NCI-H774 (cell line): ENCODE measurements at regions not wholly inside any gene's neighbourhood (a gene's known extent, or its start where the extent isn't known, plus 50 kb on each side); places are given as distances from the start of the nearest gene placed in this dataset.

Experiments used
- DNase-seq: peaks from one replicate; lab custom pipeline; 2025; lab: John Stamatoyannopoulos, UW

DNA sequence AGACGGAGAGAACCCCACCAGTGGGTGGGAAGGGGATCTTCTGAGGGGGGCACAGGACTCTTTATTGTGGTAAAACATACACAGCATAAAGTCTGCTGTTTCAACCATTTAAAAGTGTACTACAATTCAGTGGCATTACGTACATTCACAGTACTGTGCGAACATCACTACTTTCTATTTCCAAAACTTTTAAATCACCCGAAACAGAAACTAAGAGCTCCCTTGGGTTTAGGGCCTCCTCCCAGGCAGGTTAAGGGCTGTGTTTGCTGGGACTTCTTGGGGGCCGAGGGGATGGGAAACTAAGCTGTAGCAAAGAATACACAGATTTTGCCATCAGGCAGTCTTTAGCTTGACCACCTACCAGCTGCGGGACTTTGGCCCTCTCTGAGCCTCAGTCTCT is 242.0 kb downstream of the HAUS1 start:
- no peak for DNase-seq

DNA sequence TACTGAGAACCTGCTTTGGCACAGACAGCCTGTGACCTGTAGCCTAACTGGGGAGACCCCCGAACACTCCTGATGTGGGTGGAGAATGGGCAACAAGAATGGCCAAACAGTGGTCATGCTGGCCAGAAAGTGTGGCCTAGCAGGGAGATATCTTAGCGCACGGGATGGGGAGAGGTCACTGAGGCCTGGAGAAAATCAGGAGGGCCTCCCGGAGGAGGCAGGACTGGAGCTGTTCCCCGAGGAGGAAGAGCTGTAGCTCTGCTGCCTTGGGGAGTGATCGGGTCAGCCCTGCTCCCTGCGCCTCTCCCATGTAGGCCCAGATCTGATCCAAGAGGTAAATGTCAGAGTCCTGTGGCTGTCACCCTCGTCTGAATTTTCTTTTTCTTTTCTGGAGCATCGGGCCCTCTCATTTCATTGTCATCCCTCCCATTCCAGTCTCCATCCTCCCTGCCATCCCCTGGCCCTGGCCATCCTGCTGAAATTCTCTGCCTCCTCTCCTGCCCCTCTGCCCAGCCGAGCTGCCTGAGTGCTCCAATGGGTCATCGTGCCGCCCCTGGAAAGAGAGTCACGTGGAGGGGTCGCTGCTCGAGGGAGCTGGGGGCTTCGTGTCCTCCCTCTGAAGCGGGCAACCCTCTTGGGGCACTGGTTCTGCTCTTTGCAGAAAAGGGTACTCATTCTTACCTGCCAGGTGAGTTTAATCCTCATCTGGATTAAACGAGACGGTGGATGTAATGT is 242.9 kb downstream of the HAUS1 start:
- no peak for DNase-seq

- DNase-seq = no peak
Measured at GRCh38 chr18:46350598-46351159, 246.5 kb downstream of the HAUS1 start.

GRCh38 chr18:46352520-46353250 is 248.5 kb downstream of the HAUS1 start:
- DNase-seq = no peak

- DNase-seq = no peak
Measured at GRCh38 chr18:46353460-46353859, 249.3 kb downstream of the HAUS1 start.

DNA sequence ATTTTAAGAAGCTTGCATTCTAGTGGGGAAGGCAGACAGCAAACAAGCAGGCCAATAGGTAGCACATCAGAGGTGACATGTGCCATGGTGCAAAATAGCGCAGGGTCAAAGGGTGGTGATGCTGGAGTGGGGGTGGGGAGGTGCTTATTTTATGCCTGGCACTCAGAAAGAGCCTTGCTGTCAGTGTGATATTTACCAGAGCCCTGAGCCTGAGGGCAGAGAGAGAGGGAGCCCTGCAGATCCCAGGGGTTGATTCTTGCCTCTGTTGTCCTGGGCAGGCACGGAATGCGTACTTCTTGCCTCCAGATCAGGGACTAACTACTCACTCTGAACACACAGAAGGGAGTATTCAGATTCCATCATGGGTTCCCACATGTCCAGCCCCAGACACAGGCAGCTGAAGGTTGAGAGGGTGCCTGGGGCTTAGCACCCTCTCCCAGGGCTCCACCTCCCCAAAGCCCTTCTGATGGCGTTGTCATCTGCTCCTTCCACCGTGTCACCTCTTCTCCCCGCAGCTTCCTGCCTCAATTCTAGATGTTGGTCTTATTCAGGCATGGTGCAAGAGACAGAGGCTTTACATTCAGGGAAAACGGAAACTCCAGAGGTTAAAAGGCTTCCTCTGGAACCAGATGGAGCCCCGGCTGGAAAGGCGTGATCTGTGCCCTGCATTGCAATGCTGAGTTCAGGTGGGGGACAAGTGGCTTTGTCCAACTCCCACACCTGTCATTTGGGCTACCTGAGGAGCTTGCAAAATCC is 252.3 kb downstream of the HAUS1 start:
- no peak for DNase-seq

GRCh38 chr18:46360102-46360699 is 256.0 kb downstream of the HAUS1 start:
- DNase-seq = no peak

DNA sequence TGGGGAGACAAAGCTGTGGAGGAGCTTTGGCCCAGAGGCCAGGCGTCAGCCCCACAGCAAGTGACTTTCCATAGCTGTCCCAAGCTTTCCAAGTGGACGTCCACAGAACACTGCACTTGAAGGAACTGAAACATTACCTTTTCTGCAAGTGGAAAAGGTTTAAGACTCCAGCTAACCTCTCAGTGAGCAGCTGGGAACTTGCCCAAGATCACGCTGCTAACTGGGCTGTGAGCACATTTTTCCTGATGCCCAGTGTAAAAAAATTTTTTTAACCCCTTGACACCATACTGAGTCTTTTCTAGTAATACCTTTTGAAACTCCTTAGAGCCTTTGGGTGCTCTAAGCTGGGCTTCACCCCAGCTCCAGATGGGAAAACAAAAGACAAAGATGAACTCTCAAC is 256.7 kb downstream of the HAUS1 start:
- no peak for DNase-seq

DNA sequence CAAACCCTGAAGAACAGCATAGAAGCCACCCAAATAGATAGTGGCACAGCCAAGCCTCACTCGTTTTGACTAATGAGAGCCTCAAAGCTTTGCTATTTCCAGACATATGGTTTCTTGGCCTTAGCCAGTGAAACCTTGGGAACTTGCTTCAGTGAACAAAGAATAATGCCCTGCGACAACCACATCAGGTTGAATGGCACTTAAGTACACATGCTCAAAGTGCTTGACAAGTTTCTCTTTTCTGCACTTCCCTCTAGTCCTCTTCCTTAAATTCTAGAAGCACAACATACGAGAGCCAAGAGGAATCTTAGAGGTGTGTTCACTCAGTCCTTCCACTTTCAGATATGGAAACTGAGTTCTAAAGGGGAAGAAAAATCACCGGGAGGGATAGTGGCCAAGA is 258.3 kb downstream of the HAUS1 start:
- DNase-seq = no peak

DNA sequence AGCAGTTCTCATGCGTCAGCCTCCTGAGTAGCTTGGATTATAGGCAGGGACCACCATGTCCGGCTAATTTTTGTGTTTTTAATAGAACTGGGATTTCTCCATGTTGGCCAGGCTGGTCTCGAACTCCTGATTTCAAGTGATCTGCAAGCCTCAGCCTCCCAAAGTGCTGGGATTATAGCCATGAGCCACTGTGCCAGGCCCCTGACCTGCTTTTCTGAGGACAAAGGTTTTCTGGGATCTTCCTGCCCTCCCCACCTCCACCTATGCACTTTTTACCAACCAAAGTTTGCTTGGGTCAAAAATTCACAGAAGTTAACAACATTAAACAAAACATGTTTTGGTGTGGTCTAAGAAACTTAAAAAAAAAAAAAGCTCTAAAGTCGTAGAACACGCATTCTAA is 259.9 kb downstream of the HAUS1 start:
- no peak for DNase-seq

- no peak for DNase-seq
Measured at GRCh38 chr18:46366201-46366600, 262.0 kb downstream of the HAUS1 start.

DNA sequence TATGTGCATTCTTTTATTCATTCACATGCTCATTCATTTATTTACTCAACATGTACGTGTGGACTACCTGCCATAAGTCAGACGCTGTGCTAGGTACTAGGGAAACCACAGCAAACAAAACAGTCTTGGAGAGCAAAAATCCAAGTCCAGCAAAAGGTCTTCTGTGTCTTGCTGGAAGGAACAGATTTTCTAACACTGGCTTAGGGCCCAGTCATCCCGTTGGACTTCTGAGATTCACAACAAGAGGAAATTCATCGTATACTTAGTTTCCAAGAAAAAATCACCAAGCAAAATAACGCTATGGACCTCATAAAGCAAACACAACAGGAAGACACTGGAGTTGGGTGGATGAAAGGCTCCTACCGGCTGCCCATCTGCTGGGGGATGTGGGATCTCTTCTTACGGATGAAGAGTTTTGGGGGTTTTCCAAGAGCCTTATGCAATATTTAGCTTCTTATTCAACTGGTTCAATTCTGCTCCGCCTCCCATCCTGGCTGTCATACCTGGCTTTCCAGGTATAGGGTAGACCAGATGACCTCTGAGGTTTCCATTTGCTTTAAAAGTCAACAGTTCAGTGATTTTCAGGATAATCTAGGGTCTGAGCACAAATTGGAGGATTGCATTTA is 262.7 kb downstream of the HAUS1 start:
- no peak for DNase-seq

DNA sequence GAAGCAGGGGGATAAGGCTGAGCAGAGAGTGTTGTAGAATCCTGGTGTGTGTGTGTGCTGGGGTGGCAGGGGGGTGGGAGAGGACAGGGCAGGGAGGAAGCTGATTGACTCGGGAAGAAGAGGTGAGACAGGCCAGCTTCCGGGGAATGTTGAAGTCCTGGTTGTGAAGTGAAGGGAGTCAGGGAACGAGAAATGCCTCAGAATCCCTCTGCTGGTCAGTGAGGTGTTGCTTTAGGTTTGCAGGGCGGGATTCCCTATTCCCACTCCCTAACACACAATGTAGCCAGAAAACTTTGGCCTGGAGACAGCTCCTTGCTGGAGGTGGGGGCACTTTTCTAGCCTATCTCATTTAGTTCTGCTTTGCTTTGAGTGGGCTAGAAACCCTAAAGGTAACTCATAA is 265.1 kb downstream of the HAUS1 start:
- DNase-seq = no peak

GRCh38 chr18:46370898-46371297 is 266.7 kb downstream of the HAUS1 start:
- DNase-seq = no peak

- DNase-seq = no peak
Measured at GRCh38 chr18:46372670-46373069, 268.5 kb downstream of the HAUS1 start.

GRCh38 chr18:46373131-46373530 is 268.9 kb downstream of the HAUS1 start:
- DNase-seq = no peak

GRCh38 chr18:46373791-46374190 is 269.6 kb downstream of the HAUS1 start:
- no peak for DNase-seq

- no peak for DNase-seq
Measured at GRCh38 chr18:46374850-46375249, 270.7 kb downstream of the HAUS1 start.

DNA sequence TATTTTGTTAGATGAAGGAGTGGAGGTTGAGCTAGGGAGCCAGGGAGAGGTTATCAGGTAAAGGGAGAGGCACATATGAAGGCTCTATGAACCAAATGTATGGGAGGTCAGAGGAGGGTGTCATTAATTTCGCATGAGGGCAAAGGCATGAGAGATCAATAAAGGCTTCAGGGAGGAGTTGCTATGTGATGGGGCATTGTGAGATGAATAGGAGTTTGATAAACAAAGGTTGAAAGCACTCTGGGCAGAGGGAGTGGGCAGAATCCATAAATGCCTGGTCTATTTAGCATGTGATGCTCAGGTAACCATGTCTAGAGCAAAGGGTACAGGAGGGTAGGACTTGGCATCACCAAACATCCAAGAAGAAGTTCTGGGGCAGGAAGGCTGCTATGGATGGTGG is 273.4 kb downstream of the HAUS1 start:
- DNase-seq = no peak

GRCh38 chr18:46378126-46378863 is 274.1 kb downstream of the HAUS1 start:
- no peak for DNase-seq

GRCh38 chr18:46378864-46379207 is 274.7 kb downstream of the HAUS1 start:
- no peak for DNase-seq
